Gastrocnemius medialis (tissue), 4 donors: ENCODE measurements at regions not wholly inside any gene's neighbourhood (a gene's known extent, or its start where the extent isn't known, plus 50 kb on each side); places are given as distances from the start of the nearest gene placed in this dataset.

Source experiments
- ATAC-seq, 2 donors: fragments of 150-250 bp; one replicate each; pipeline ENCODE4 v1.9.1; 2016
- DNase-seq, 2 donors: peaks; one replicate each; pipeline ENCODE4 v3.0.0-alpha.2; 2019
- H3K27ac ChIP-seq, 4 donors: fragments of 200-600 bp; sonication (generic); 1 replicate in 1 of 4; 2 replicates in 3 of 4; pipeline ENCODE4 v1.5.1; 2016 to 2018; ENCODE audit warnings: mild to moderate bottlenecking in 2 of 4, moderate library complexity in 1 of 4
- H3K27me3 ChIP-seq, 3 donors: fragments of 200-600 bp; sonication (generic) in 2 of 3; 1 replicate in 1 of 3; 2 replicates in 2 of 3; pipeline versions ENCODE4 v1.5.1 to v1.6.0; 2016 to 2019; ENCODE audit warnings: mild to moderate bottlenecking in 1 of 3, moderate library complexity in 1 of 3
- H3K36me3 ChIP-seq, 2 donors: fragments of 200-600 bp; sonication (generic) in 1 of 2; one replicate each; pipeline ENCODE4 v1.5.1; 2017 to 2018
- H3K4me1 ChIP-seq, 2 donors: fragments of 200-600 bp; sonication (generic) in 1 of 2; one replicate each; pipeline ENCODE4 v1.5.1; 2016 to 2017; ENCODE audit warnings: mild to moderate bottlenecking in 2 of 2
- H3K4me3 ChIP-seq, 4 donors: fragments of 200-600 bp; sonication (generic) in 3 of 4; 1 replicate in 1 of 4; 2 replicates in 3 of 4; pipeline ENCODE4 v1.5.1; 2016 to 2019; ENCODE audit warnings: mild to moderate bottlenecking in 2 of 4
- H3K9me3 ChIP-seq, 3 donors: fragments of 200-600 bp; sonication (generic) in 2 of 3; 1 replicate in 1 of 3; 2 replicates in 2 of 3; pipeline ENCODE4 v1.5.1; 2016 to 2019
- POLR2A ChIP-seq, 2 donors: fragments of 450-650 bp; IDR thresholded peaks; one replicate each; pipeline ENCODE4 v1.6.1; 2017; ENCODE audit warnings: antibody characterized with exemption in 2 of 2, mild to moderate bottlenecking in 2 of 2, moderate library complexity in 2 of 2
- in situ Hi-C, 4 donors: fragments of 200-750 bp; cut with MboI; loops; one replicate each; pipeline versions ENCODE4 v1.15.0 to v1.8.0; 2017; ENCODE audit warnings: low sequenced_read_pairs in 4 of 4
- intact Hi-C: fragments of 100-400 bp; cut with DNase I; formaldehyde crosslinking; loops from one replicate; pipeline ENCODE4 v1.15.1; 2023; ENCODE audit warnings: low total_unique reads
- TF ChIP-seq, protein P1 (sequence below), 5 experiments: fragments of 450-650 bp in 3 of 5; fragments of 200-600 bp in 2 of 5; sonication (generic) in 2 of 5; IDR thresholded peaks in 4 of 5; conservative IDR thresholded peaks in 1 of 5; 1 replicate in 4 of 5; 2 replicates in 1 of 5; pipeline ENCODE4 v1.5.1; 2016 to 2019; ENCODE audit warnings: antibody characterized with exemption in 5 of 5, mild to moderate bottlenecking in 3 of 5, moderate library complexity in 3 of 5

- in situ Hi-C loops (no loop called here), intact Hi-C loops (no loop called here)
- ATAC-seq: no peak
These were observed 414.4 kb downstream of the BRINP1 start for GRCh38 chr9:118954857-118955256.

DNA sequence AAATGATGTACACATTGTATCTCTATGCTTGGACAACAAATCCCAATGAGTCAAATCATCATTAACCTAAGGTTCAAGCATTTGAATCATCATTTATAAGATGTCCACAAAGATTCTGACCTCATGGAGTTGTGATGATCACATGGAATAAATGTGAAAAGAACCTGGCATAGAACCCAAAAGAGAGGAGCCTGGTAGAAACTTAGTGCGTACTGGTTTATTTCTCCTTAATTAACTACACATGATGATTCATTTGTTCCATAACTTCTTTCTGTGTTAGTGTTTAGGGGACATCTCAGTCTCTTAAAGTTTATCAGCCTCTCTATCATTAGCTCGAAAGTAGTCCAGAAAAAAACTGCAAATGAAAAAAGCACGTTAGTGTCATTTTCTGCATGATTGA, 411.6 kb downstream of the BRINP1 start:
- TF ChIP-seq, protein P1, sequence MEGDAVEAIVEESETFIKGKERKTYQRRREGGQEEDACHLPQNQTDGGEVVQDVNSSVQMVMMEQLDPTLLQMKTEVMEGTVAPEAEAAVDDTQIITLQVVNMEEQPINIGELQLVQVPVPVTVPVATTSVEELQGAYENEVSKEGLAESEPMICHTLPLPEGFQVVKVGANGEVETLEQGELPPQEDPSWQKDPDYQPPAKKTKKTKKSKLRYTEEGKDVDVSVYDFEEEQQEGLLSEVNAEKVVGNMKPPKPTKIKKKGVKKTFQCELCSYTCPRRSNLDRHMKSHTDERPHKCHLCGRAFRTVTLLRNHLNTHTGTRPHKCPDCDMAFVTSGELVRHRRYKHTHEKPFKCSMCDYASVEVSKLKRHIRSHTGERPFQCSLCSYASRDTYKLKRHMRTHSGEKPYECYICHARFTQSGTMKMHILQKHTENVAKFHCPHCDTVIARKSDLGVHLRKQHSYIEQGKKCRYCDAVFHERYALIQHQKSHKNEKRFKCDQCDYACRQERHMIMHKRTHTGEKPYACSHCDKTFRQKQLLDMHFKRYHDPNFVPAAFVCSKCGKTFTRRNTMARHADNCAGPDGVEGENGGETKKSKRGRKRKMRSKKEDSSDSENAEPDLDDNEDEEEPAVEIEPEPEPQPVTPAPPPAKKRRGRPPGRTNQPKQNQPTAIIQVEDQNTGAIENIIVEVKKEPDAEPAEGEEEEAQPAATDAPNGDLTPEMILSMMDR (IDR thresholded peaks at IDR 0.05 in 4 of 5, conservative IDR thresholded peaks at IDR 0.05 in 1 of 5): no peak
- no peak for TF ChIP-seq POLR2A (IDR thresholded peaks at IDR 0.05)
- intact Hi-C loops: no loop called here
- H3K36me3 ChIP-seq: no peaks in the 10 kb centered on the region
- in situ Hi-C loops: no loop called here
- ATAC-seq (no peak), DNase-seq (no peak)
- H3K4me1 ChIP-seq: peaks cover 0 to 3% of the 10 kb centered on the region in 2 donors
- H3K27ac ChIP-seq: no peak overlapping the region
- no peaks in the 10 kb centered on the region for H3K9me3 ChIP-seq
- no peaks in the 10 kb centered on the region for H3K27me3 ChIP-seq
- H3K4me3 ChIP-seq: no peak overlapping the region

More at GRCh38 chr9:118954857-118955256, 414.4 kb downstream of the BRINP1 start:
- H3K9me3 ChIP-seq: no peaks in the 10 kb centered on the region
- no peak for DNase-seq
- H3K27ac ChIP-seq: no peak overlapping the region
- TF ChIP-seq POLR2A (IDR thresholded peaks at IDR 0.05): no peak
- no peaks in the 10 kb centered on the region for H3K4me1 ChIP-seq
- H3K4me3 ChIP-seq: no peak overlapping the region
- no peaks in the 10 kb centered on the region for H3K27me3 ChIP-seq
- H3K36me3 ChIP-seq: no peaks in the 10 kb centered on the region

DNA sequence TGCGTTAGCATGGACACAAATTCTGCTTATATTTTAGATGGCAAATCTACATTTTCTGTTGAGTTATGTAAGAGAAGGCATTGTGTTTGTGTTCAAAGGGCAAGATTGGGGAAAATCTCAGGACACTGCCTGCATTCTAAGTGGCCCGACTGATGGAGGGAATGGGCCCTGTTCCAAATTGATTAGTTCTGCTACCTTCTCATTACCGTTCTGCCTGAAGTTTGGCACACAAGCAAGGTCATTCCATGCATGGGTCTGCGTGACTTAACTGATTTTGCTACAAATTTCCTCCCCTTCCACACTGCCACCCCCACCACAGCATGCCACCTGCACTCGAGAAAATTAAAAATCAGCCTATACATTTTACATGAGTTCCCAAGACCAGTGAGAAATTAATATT, 409.9 kb downstream of the BRINP1 start:
- intact Hi-C loops (no loop called here), in situ Hi-C loops (no loop called here)
- Histone ChIP-seq H3K36me3 (no peaks in the 10 kb centered on the region), H3K4me1 (peaks cover 0 to 3% of the 10 kb centered on the region in 2 donors), H3K9me3 (no peaks in the 10 kb centered on the region), H3K27me3 (no peaks in the 10 kb centered on the region), H3K4me3 (no peak overlapping the region), H3K27ac (no peak overlapping the region)
- DNase-seq (no peak), ATAC-seq (no peak)
- TF ChIP-seq, protein P1 (IDR thresholded peaks at IDR 0.05 in 4 of 5, conservative IDR thresholded peaks at IDR 0.05 in 1 of 5): no peak
- no peak for TF ChIP-seq POLR2A (IDR thresholded peaks at IDR 0.05)

DNA sequence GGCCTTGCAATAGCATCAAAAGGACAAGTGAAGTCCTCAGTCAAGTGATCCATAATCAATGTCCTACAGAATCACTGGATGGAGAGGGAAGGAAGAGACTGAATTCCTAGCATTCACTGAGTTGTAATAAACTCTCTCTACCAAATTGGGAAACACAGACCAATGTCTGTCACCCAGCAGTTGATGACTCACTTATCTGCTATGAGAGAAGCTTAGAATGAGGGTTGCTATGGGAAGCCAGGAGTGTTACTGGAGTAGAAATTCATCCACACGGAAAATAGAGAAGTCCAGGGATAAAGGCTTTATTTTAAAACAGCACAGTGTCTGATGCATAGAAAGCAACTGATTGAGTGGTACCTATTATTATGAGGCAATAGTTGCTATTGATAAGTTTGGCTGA, 407.4 kb downstream of the BRINP1 start:
- Histone ChIP-seq H3K9me3 (no peaks in the 10 kb centered on the region), H3K4me3 (no peak overlapping the region), H3K27me3 (no peaks in the 10 kb centered on the region), H3K36me3 (no peaks in the 10 kb centered on the region), H3K27ac (no peak overlapping the region), H3K4me1 (peaks cover 0 to 3% of the 10 kb centered on the region in 2 donors)
- in situ Hi-C loops: no loop called here
- TF ChIP-seq POLR2A (IDR thresholded peaks at IDR 0.05): no peak
- TF ChIP-seq, protein P1 (IDR thresholded peaks at IDR 0.05 in 4 of 5, conservative IDR thresholded peaks at IDR 0.05 in 1 of 5): no peak
- intact Hi-C loops: no loop called here
- ATAC-seq (peak; percentile 42 to 75), DNase-seq (no peak)

- no peak for DNase-seq
- H3K9me3 ChIP-seq: no peaks in the 10 kb centered on the region
- no peak overlapping the region for H3K4me3 ChIP-seq
- no peak overlapping the region for H3K27ac ChIP-seq
- H3K27me3 ChIP-seq: no peaks in the 10 kb centered on the region
- no peaks in the 10 kb centered on the region for H3K36me3 ChIP-seq
- intact Hi-C loops (no loop called here), in situ Hi-C loops (no loop called here)
- H3K4me1 ChIP-seq: peaks cover 0 to 3% of the 10 kb centered on the region in 2 donors
- TF ChIP-seq POLR2A (IDR thresholded peaks at IDR 0.05): no peak
- TF ChIP-seq, protein P1 (IDR thresholded peaks at IDR 0.05 in 4 of 5, conservative IDR thresholded peaks at IDR 0.05 in 1 of 5): no peak
- ATAC-seq: no peak
These were observed 406.8 kb downstream of the BRINP1 start for GRCh38 chr9:118962426-118962825.
